Esophagus squamous epithelium (tissue), 4 donors: ENCODE measurements at regions not wholly inside any gene's neighbourhood (a gene's known extent, or its start where the extent isn't known, plus 50 kb on each side); places are given as distances from the start of the nearest gene placed in this dataset.

ENCODE experiments used
- POLR2A ChIP-seq, 4 donors: fragments of 450-650 bp; IDR thresholded peaks; one replicate each; pipeline ENCODE4 v1.6.1; 2017; ENCODE audit warnings: antibody characterized with exemption in 4 of 4, mild to moderate bottlenecking in 4 of 4, moderate library complexity in 3 of 4
- TF ChIP-seq, protein P1 (sequence below), 6 experiments: fragments of 450-650 bp in 4 of 6; fragments of 200-600 bp in 2 of 6; sonication (generic) in 2 of 6; IDR thresholded peaks; one replicate each; pipeline ENCODE4 v1.5.1; 2016 to 2019; ENCODE audit warnings: antibody characterized with exemption in 6 of 6, mild to moderate bottlenecking in 4 of 6, moderate library complexity in 4 of 6

DNA sequence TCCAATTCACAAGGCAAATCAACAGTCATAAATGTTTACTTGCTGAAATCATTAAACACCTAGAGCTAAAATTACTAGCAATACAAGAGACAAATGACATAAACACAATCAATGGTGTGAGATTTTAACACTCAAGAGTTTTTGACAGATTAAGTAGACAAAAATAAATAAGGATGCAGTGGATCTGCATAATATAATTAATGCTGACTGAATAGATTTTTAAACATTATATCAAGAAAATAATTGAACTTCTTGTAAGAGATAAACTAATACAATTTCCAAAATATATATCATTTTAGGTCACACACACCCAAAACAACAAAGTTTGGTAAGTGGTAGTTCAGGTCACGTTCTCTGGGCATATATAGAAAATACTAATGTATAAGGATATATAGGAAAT is 322.6 kb upstream of the XYLT1 start:
- TF ChIP-seq, protein P1, sequence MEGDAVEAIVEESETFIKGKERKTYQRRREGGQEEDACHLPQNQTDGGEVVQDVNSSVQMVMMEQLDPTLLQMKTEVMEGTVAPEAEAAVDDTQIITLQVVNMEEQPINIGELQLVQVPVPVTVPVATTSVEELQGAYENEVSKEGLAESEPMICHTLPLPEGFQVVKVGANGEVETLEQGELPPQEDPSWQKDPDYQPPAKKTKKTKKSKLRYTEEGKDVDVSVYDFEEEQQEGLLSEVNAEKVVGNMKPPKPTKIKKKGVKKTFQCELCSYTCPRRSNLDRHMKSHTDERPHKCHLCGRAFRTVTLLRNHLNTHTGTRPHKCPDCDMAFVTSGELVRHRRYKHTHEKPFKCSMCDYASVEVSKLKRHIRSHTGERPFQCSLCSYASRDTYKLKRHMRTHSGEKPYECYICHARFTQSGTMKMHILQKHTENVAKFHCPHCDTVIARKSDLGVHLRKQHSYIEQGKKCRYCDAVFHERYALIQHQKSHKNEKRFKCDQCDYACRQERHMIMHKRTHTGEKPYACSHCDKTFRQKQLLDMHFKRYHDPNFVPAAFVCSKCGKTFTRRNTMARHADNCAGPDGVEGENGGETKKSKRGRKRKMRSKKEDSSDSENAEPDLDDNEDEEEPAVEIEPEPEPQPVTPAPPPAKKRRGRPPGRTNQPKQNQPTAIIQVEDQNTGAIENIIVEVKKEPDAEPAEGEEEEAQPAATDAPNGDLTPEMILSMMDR (IDR thresholded peaks at IDR 0.05): no peak
- TF ChIP-seq POLR2A (IDR thresholded peaks at IDR 0.05): no peak
